ENCODE measurements at regions not wholly inside any gene's neighbourhood (a gene's known extent, or its start where the extent isn't known, plus 50 kb on each side); places are given as distances from the start of the nearest gene placed in this dataset.

DNA sequence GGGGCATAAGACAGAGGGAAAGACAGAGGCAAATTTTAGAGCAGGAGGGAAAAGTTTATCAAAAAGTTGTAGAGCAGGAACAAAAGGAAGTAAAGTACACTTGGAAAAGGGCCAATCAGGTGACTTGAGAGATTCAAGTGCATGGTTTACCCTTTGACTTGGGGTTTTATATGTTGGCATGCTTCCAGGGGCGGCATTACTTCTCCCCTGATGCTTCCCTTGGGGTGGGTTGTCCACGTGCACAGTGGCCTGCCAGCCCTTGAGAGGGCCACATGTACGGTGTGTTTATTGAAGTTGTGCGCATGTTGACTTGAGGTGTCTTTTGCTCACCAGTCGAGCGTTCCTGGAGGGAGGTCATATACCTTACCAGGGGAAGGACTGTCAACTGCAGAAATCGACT lies 259.5 kb upstream of the JARID2 start:
- no peak for TF ChIP-seq CTCF (IDR thresholded peaks at IDR 0.05)
- no peak for TF ChIP-seq POLR2AphosphoS5 (IDR thresholded peaks at IDR 0.05)
- no peak for TF ChIP-seq POLR2A (IDR thresholded peaks at IDR 0.05; ENCODE audit: low read depth)
